ENCODE measurements at regions not wholly inside any gene's neighbourhood (a gene's known extent, or its start where the extent isn't known, plus 50 kb on each side); places are given as distances from the start of the nearest gene placed in this dataset.

- POLR2A ChIA-PET: no interaction called here
- H3K36me3 Mint-ChIP-seq (ENCODE audit: low read depth): no peaks in the 10 kb centered on the region
- no peak for ATAC-seq
- DNase-seq: no peak
- no peaks in the 10 kb centered on the region for H3K4me1 Mint-ChIP-seq (ENCODE audit: low read depth)
- intact Hi-C loops (cut with micrococcal nuclease): no loop called here
- H3K4me3 Mint-ChIP-seq: no peak overlapping the region
- H3K9me3 Mint-ChIP-seq: peaks cover 17% of the 10 kb centered on the region
- no peaks in the 10 kb centered on the region for H3K27me3 Mint-ChIP-seq
- CTCF ChIA-PET: no interaction called here
- TF ChIP-seq CTCF (IDR thresholded peaks at IDR 0.05): no peak
- H3K27ac Mint-ChIP-seq: no peak overlapping the region
Observed at GRCh38 chr14:27314231-27314630, 716.4 kb upstream of the NOVA1 start.

- H3K4me3 Mint-ChIP-seq: no peak overlapping the region
- TF ChIP-seq CTCF (IDR thresholded peaks at IDR 0.05): no peak
- intact Hi-C loops (cut with micrococcal nuclease): no loop called here
- no peaks in the 10 kb centered on the region for H3K4me1 Mint-ChIP-seq (ENCODE audit: low read depth)
- ChIA-PET CTCF (no interaction called here), POLR2A (no interaction called here)
- H3K27me3 Mint-ChIP-seq: no peaks in the 10 kb centered on the region
- ATAC-seq (no peak), DNase-seq (no peak)
- no peak overlapping the region for H3K27ac Mint-ChIP-seq
- no peaks in the 10 kb centered on the region for H3K36me3 Mint-ChIP-seq (ENCODE audit: low read depth)
- H3K9me3 Mint-ChIP-seq: peaks cover 16% of the 10 kb centered on the region
Observed at GRCh38 chr14:27315477-27315876, 717.6 kb upstream of the NOVA1 start.

- ATAC-seq (no peak), DNase-seq (no peak)
- POLR2A ChIA-PET: no interaction called here
- intact Hi-C loops (cut with micrococcal nuclease): no loop called here
- Mint-ChIP-seq H3K27ac (no peak overlapping the region), H3K27me3 (no peaks in the 10 kb centered on the region), H3K9me3 (peaks cover 16% of the 10 kb centered on the region), H3K4me1 (ENCODE audit: low read depth) (no peaks in the 10 kb centered on the region), H3K4me3 (no peak overlapping the region), H3K36me3 (ENCODE audit: low read depth) (no peaks in the 10 kb centered on the region)
- TF ChIP-seq CTCF (IDR thresholded peaks at IDR 0.05): no peak
- CTCF ChIA-PET: no interaction called here
Observed at GRCh38 chr14:27315947-27316346, 718.1 kb upstream of the NOVA1 start.

- intact Hi-C loops (cut with micrococcal nuclease): no loop called here
- ChIA-PET CTCF (no interaction called here), POLR2A (no interaction called here)
- ATAC-seq (no peak), DNase-seq (no peak)
- Mint-ChIP-seq H3K36me3 (ENCODE audit: low read depth) (no peaks in the 10 kb centered on the region), H3K27ac (no peak overlapping the region), H3K4me3 (no peak overlapping the region), H3K9me3 (peaks cover 12% of the 10 kb centered on the region), H3K27me3 (no peaks in the 10 kb centered on the region), H3K4me1 (ENCODE audit: low read depth) (no peaks in the 10 kb centered on the region)
- no peak for TF ChIP-seq CTCF (IDR thresholded peaks at IDR 0.05)
Observed at GRCh38 chr14:27318774-27319420, 721.1 kb upstream of the NOVA1 start.

- no peak for ATAC-seq
- Mint-ChIP-seq H3K4me1 (ENCODE audit: low read depth) (no peaks in the 10 kb centered on the region), H3K36me3 (ENCODE audit: low read depth) (no peaks in the 10 kb centered on the region), H3K27ac (no peak overlapping the region), H3K9me3 (peaks cover 14% of the 10 kb centered on the region), H3K4me3 (no peak overlapping the region), H3K27me3 (no peaks in the 10 kb centered on the region)
- intact Hi-C loops (cut with micrococcal nuclease): no loop called here
- CTCF ChIA-PET: no interaction called here
- POLR2A ChIA-PET: no interaction called here
- no peak for TF ChIP-seq CTCF (IDR thresholded peaks at IDR 0.05)
- DNase-seq: no peak
Observed at GRCh38 chr14:27320261-27320660, 722.4 kb upstream of the NOVA1 start.

Data from activated CD8-positive, alpha-beta T cell treated with anti-CD3 and anti-CD28 coated beads for 36 hours (primary cell).